Vagina (tissue), 2 donors: ENCODE measurements at regions not wholly inside any gene's neighbourhood (a gene's known extent, or its start where the extent isn't known, plus 50 kb on each side); places are given as distances from the start of the nearest gene placed in this dataset.

Experiments used
- CTCF ChIP-seq, 3 experiments: fragments of 450-650 bp in 2 of 3; fragments of 200-600 bp in 1 of 3; sonication (generic) in 1 of 3; IDR thresholded peaks; one replicate each; pipeline ENCODE4 v1.5.1; 2017 to 2019; ENCODE audit warnings: antibody characterized with exemption in 3 of 3, mild to moderate bottlenecking in 2 of 3, moderate library complexity in 2 of 3
- POLR2A ChIP-seq, 2 donors: fragments of 450-650 bp; IDR thresholded peaks; one replicate each; pipeline ENCODE4 v1.6.1; 2017; ENCODE audit warnings: antibody characterized with exemption in 2 of 2, mild to moderate bottlenecking in 2 of 2, moderate library complexity in 2 of 2

GRCh38 chr16:9371713-9372448 is 280.4 kb downstream of the HAPSTR1 start:
- TF ChIP-seq CTCF (IDR thresholded peaks at IDR 0.05) (no peak), POLR2A (IDR thresholded peaks at IDR 0.05) (no peak)
